MCF 10A (cell line): ENCODE measurements at regions not wholly inside any gene's neighbourhood (a gene's known extent, or its start where the extent isn't known, plus 50 kb on each side); places are given as distances from the start of the nearest gene placed in this dataset.

Source experiments
- BruUV-seq: library from RNA; stranded (reverse); fragments of 400-500 nt; replicated peaks from 2 replicates; lab custom pipeline; 2021; lab: Mats Ljungman, UMichigan
- CTCF ChIA-PET: fragments of 300-600 bp; sonication (Branson Sonifier 250); formaldehyde crosslinking; extraction: SDS; loops from one replicate; lab custom pipeline; 2021; ENCODE audit warnings: antibody characterized with exemption, inconsistent platforms; lab: Yijun Ruan, JAX
- POLR2A ChIA-PET: fragments of 300-600, 350-650 bp; sonication (Branson Sonifier 250); formaldehyde crosslinking; extraction: SDS; loops from one replicate; lab custom pipeline; 2020; ENCODE audit warnings: antibody characterized with exemption, inconsistent platforms; lab: Yijun Ruan, JAX
- DNase-seq: peaks from one replicate; pipeline ENCODE4 v3.0.0-alpha.2; 2018; ENCODE audit not compliant: unreplicated experiment
- H3K27ac Mint-ChIP-seq: one replicate; pipeline ENCODE4 v1.8.0; 2022; ENCODE audit warnings: mild to moderate bottlenecking, low read depth, mixed read lengths; ENCODE audit not compliant: unreplicated experiment
- H3K27me3 Mint-ChIP-seq: one replicate; pipeline ENCODE4 v1.8.0; 2022; ENCODE audit warnings: mixed read lengths; ENCODE audit not compliant: insufficient read depth, unreplicated experiment
- H3K36me3 Mint-ChIP-seq: one replicate; pipeline ENCODE4 v1.8.0; 2022; ENCODE audit warnings: mild to moderate bottlenecking, moderate library complexity, mixed read lengths; ENCODE audit not compliant: insufficient read depth, unreplicated experiment
- H3K4me1 Mint-ChIP-seq: one replicate; pipeline ENCODE4 v1.8.0; 2022; ENCODE audit warnings: mixed read lengths; ENCODE audit not compliant: insufficient read depth, unreplicated experiment
- H3K4me3 Mint-ChIP-seq: one replicate; pipeline ENCODE4 v1.8.0; 2022; ENCODE audit warnings: mild to moderate bottlenecking, moderate library complexity, mixed read lengths; ENCODE audit not compliant: unreplicated experiment
- H3K9me3 Mint-ChIP-seq: one replicate; pipeline ENCODE4 v1.8.0; 2022; ENCODE audit warnings: mixed read lengths; ENCODE audit not compliant: unreplicated experiment
- intact Hi-C: fragments of 100-400 bp; cut with micrococcal nuclease; formaldehyde crosslinking; loops from 2 replicates; pipeline ENCODE4 v1.14.1; 2022
- TF ChIP-seq, protein P1 (sequence below): fragments of 200-600 bp; IDR thresholded peaks from one replicate; pipeline ENCODE4 v1.8.0; 2022; ENCODE audit warnings: antibody characterized with exemption, mild to moderate bottlenecking; ENCODE audit not compliant: unreplicated experiment

DNA sequence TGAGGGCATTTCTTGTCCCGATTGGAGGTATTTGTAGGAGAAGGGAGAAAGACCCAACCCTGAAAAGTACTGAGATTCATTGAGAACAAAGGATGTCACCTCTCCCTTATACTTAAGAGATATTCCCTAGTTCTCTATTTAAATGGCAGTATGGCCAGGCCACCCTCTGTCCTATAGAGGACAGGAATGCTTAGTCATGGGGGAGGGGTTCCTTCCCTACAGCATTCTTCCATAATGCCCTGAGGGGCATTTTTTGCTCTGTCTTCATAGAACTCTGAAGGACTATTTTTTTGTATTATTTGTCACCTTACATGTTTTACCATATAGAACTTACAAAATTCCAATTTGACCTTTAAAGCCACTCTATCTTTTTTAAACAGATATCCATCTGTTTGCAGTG is 176.3 kb downstream of the TMEM161B start:
- Mint-ChIP-seq H3K27me3 (peaks cover 45% of the 10 kb centered on the region), H3K4me3 (no peak overlapping the region), H3K27ac (no peak overlapping the region), H3K4me1 (no peaks in the 10 kb centered on the region), H3K9me3 (no peaks in the 10 kb centered on the region), H3K36me3 (no peaks in the 10 kb centered on the region)
- intact Hi-C loops, result no loop called here
- no peak for DNase-seq
- CTCF ChIA-PET, result no interaction called here
- POLR2A ChIA-PET, result no interaction called here
- TF ChIP-seq, protein P1, sequence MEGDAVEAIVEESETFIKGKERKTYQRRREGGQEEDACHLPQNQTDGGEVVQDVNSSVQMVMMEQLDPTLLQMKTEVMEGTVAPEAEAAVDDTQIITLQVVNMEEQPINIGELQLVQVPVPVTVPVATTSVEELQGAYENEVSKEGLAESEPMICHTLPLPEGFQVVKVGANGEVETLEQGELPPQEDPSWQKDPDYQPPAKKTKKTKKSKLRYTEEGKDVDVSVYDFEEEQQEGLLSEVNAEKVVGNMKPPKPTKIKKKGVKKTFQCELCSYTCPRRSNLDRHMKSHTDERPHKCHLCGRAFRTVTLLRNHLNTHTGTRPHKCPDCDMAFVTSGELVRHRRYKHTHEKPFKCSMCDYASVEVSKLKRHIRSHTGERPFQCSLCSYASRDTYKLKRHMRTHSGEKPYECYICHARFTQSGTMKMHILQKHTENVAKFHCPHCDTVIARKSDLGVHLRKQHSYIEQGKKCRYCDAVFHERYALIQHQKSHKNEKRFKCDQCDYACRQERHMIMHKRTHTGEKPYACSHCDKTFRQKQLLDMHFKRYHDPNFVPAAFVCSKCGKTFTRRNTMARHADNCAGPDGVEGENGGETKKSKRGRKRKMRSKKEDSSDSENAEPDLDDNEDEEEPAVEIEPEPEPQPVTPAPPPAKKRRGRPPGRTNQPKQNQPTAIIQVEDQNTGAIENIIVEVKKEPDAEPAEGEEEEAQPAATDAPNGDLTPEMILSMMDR, result no peak
- BruUV-seq, result no TSS peak

DNA sequence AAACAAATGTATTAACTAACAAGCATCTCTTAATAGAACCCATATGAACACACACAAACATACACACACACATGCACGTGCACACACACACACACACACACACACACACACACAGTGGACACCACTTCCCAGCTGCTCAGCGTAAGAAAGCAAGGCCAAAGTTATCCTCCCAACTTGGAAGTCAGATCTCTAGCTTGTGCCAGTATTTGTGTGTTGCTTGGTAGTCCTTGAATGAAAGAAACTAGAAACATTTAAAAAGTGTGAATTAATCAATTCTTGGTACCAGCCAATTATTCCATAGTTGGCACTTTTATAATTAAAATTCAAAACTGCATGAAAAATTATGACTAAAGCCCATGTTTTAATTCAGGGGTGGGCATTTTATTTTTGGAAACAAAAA is 178.1 kb downstream of the TMEM161B start:
- Mint-ChIP-seq H3K27ac (no peak overlapping the region), H3K4me1 (no peaks in the 10 kb centered on the region), H3K9me3 (no peaks in the 10 kb centered on the region), H3K27me3 (peaks cover 63% of the 10 kb centered on the region), H3K4me3 (no peak overlapping the region), H3K36me3 (no peaks in the 10 kb centered on the region)
- no TSS peak for BruUV-seq
- TF ChIP-seq, protein P1, result no peak
- DNase-seq, result no peak
- POLR2A ChIA-PET, result no interaction called here
- CTCF ChIA-PET, result interaction anchor here (0.6 to 1.1 kb wide), 2 partner anchors 9 to 10 kb away, joined by 3 to 4 read pairs; no protein-coding TSS in a partner anchor
- intact Hi-C loops, result no loop called here

DNA sequence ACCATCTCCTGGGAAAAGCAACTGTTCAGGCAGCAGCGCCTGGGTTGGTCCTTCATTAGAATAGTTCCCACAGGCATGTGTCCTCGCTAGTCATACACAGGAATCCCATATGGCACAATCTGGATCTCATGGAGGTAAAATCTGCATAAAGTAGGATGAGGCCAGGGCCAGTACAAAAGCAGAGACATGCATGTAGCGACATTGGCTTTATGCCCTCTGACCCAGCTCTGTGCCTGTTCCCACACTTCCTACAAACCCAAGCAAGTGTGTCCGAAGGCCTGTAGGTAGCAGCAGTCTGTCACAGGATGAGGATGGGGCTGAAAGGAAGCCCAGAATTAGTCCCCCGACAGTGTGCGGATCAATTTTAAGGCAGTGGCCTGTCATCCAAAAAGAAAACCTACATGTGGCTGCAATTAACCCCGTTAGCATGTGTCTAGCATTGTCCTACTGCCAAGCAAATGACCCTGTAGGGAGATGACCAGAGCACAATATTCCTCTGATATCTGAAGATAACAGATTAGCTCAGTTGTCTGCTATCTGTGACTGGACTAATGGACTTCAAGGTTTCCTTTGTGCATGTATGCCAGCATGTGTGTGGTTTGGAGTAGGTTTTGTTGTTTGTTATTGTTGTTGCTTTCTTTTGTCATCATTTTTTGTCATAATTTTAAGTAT is 178.8 kb downstream of the TMEM161B start:
- H3K27me3 Mint-ChIP-seq, result peaks cover 68% of the 10 kb centered on the region
- intact Hi-C loops, result no loop called here
- no peaks in the 10 kb centered on the region for H3K4me1 Mint-ChIP-seq
- BruUV-seq, result no TSS peak
- H3K9me3 Mint-ChIP-seq, result no peaks in the 10 kb centered on the region
- H3K4me3 Mint-ChIP-seq, result no peak overlapping the region
- DNase-seq, result no peak
- ChIA-PET CTCF (interaction anchor here (1.1 kb wide), 1 partner anchor 10 kb away, joined by 3 read pairs; no protein-coding TSS in a partner anchor), POLR2A (no interaction called here)
- no peaks in the 10 kb centered on the region for H3K36me3 Mint-ChIP-seq
- TF ChIP-seq, protein P1, result no peak
- no peak overlapping the region for H3K27ac Mint-ChIP-seq

- DNase-seq, result no peak
- Mint-ChIP-seq H3K36me3 (no peaks in the 10 kb centered on the region), H3K9me3 (no peaks in the 10 kb centered on the region), H3K4me1 (no peaks in the 10 kb centered on the region), H3K27me3 (peaks cover 64% of the 10 kb centered on the region), H3K4me3 (no peak overlapping the region), H3K27ac (no peak overlapping the region)
- ChIA-PET POLR2A (no interaction called here), CTCF (no interaction called here)
- intact Hi-C loops, result no loop called here
- TF ChIP-seq, protein P1, result no peak
- no TSS peak for BruUV-seq
These were observed 183.2 kb downstream of the TMEM161B start for GRCh38 chr5:88085462-88085861.
